GM18511 (cell line): ENCODE measurements at regions not wholly inside any gene's neighbourhood (a gene's known extent, or its start where the extent isn't known, plus 50 kb on each side); places are given as distances from the start of the nearest gene placed in this dataset.

Experiments used
- ATAC-seq: cut with Tn5 transposase; IDR thresholded peaks from one replicate; pipeline ENCODE4 v1.9.1; 2021; ENCODE audit warnings: mild to moderate bottlenecking, moderate library complexity; ENCODE audit not compliant: unreplicated experiment

DNA sequence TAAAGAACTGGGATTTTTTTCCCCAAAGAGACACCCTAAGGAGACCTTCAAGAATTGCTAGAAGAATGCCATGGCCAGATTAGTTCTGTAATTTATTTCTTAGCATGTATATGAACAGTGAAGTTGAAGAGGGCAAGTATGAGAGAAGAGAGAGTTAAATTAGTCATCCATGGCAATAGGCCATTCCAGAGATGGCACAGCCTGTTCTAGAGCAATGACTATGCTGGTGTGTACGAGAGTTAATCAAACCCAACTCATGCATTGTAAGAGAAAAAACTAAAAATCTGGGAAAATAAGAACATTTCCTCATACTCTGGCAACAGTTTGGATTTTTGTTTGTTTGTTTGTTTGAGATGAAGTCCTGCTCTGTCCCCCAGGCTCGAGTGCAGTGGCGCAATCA is 112.1 kb upstream of the PIK3C3 start:
- ATAC-seq, result no peak

DNA sequence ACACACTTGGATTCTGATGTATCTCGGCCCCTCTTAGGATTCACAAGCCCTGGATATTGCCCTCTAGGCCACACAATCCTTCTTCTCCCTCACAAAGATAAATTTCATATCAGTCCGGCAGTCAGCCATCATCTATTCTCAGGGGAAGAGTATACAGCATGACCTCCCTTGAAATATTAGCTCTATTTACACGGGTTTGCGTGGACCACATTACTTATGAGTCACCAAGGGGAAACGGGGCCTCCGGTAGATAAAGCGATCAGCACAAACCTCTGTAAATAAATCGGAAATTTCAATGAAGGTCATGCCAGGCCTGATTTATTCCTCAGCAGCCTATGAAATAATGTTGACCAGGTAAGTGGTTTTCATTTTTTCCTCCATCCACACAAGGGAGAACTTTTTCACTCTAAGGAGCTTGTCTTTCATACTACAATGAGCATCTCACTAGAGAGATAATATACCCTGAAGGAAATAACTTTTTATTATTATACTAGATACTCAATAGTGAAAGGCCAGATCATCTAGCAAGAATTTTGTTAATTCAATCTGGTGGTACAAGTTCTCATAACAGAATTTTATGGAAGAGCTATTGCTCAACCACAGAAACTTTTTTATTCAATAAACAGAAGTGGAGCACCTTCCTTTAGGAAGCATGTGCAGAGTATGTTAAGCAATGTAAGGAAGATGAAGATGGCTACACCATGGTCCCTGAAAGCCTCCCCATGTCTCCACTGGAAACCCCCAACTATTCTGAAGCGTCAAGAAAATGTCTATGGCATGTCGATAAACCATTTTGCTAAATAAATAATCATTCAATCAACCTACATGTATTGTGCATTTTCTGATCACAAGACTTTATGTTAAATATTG is 125.2 kb upstream of the PIK3C3 start:
- ATAC-seq, result no peak

DNA sequence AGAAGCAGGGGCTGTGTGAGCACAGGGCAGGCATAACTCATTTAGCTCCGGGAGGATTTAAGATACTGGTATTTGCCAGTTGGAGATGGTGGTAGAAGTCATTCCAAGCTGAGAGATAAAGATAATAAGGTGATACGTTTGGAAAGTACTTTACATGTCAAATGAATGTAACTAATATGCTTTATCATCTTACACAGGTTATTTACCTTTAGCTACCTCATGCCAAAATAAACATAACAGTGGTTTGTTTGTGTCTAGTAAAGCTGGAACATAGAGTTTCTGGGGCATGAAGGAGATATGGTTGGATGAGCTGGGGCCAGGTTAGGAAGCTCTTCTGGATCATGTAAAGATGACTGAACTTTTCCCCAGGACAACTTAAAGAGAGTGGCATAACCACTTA is 126.9 kb upstream of the PIK3C3 start:
- no peak for ATAC-seq

DNA sequence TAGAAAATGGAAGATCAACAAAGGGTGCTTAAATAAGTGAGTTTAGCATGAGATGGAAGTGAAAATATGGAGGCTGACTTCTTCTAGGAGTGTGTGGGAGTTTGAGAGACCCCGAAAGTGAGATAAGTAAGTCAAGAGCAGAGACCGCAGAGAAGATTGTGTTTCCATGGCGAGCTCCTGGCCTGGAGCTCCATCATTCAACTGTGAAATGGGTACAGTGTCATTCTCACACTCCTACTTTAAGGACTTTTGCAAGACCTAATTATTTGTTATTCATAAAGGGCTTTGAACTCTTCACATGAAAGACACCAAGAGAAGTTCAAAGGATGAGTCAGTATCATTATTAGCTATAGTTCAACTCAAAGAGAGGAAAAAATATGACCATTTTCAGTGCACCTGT is 134.2 kb upstream of the PIK3C3 start:
- no peak for ATAC-seq

DNA sequence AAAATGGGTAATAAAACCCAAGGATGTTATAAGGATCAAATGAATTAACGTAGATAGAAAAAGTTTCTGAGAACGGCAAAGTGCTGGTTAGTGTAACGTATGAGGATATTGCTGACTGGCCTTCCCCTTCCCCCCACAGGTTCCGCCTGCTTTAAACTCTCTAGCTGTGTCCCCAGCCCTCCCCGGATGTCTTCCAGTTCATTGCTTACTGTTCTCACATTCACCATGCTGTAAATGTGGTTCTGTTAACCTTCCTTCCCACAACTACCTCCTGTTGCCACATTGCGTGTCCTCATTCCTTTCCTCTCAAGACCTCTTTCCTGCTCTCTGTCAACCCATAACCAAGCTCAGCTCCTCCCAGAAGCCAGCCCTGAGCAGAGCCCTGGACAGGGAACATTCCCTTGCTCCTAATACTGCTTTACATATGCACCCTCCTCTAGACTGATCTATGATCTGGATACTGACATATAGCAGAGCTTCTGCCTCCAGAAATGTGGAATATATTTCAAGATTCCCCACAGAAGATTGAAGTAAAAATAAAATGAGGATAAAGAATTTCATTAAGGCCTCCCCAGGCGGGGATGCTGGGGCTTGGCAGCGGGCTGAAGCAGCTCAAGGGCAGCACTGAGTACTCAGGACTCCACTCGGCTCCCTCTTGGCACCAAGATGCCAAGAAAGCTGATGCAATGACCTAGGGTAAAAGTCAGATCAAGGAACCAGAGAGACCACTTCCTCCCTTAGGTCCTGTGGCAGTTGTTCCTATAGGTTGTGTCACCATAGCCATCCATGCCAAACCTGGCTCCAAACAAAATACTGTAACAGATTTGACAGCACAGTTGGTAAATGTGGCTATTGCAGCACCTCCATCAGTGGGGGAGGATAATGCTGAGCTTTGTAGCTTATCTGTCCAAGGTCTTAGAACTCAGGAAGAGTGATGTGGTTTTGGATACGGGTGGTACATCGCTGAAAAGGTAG is 136.4 kb upstream of the PIK3C3 start:
- no peak for ATAC-seq

DNA sequence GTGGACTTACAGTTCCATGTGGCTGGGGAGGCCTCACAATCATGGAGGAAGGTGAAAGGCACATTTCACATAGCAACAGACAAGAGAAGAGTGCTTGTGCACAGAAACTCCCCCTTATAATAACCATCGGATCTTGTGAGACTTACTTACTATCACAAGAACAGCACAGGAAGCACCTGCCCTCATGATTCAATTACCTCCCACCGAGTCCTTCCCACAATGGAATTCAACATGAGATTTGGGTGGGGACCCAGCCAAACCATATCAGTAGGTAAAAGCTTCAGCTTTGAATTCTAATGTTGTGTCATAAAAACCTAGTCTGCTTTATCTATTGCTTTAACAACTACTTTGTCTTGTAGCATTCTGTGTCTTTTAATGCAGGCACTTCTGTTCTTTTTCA is 140.4 kb upstream of the PIK3C3 start:
- ATAC-seq, result no peak

DNA sequence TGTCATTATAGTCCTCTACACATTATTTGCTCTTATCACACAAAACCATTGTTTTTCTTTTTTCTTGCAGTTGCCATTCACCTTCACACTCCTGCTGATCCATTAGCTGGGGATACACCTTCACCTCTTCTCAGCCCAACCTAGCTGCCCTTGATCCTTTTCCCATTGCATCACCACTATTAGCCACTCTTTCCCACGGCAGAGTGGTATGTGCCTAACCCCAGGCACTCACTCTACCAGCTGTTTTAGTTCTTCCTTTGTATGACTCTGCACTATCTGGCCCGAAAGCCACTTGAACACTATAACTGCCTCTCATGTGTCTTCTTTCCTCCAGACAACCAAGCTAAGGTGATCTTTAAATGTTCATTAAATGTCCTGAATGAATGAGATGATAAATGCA is 145.4 kb upstream of the PIK3C3 start:
- no peak for ATAC-seq

DNA sequence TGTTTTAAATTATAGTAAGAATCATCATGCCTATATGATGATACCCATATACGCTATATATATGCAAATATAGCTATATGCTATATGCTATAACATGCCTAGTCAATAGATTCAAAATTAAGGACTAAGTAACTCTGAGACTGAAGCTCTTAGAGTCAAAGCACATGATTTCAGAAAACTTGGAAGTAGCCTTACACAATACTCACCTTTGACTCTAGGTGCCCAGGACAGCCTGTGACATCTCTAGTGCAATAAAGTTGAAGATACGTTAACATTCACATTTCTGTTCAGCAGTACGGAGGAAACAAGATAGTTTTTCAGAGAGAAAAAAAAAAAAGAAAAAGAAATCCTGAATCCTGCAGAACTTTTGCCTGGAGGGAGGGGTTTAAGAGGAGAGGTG is 149.7 kb upstream of the PIK3C3 start:
- no peak for ATAC-seq

DNA sequence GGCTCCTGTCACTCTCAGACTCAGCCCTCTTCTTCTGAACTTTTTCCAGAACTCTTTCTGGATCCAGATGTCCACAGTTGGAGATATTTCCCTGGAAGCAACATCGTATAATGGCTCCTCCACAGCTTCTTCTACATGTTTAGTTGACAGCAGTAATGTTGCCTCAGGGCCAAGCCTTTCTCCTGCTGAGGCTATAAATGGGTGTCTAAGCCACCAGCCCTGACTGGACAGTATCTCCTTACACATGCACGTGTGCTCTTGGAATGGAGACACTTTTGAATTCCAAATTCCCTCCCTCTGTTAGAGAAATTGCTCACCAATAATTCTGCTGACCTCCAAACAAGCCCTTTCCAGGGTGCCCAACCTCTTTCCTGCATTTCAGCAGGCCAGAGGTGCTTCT is 156.2 kb upstream of the PIK3C3 start:
- no peak for ATAC-seq

DNA sequence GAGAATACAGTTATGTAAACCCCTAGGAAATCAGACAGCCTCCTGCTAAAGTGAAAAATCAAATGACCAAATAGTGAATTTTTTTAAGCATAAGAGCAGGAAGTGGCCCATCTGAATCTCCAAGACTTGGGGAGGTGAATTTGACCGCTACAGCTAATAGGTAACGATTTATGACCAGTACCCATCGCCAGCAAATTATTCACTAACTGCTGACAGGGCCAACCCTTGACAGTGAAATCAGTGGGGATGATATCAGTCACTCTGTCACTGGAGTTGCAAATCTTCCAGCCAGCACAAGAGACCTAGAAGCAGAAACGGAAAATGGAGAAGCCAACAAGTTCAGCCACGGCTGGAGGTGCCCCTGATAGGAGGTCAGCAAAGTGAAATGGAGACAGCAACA is 164.3 kb upstream of the PIK3C3 start:
- ATAC-seq, result no peak

DNA sequence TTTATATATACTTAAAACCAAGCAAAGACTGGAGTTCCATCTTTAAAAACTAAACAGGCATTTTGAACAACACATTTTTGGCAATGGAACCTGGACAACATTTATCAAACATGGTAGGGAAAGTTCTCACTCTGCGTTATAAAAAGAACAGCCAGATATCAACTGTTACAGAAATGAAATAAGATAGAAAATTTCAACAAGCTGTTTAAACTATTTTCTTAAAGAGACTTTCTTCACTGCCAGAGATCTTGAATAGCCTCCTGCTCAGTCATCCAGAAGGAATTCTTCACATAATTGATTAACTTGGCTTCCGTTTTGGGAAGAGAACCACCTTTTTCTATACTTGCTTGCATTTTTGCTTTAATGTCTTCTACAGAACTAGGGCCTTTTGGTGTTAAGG is 166.0 kb upstream of the PIK3C3 start:
- ATAC-seq, result no peak

DNA sequence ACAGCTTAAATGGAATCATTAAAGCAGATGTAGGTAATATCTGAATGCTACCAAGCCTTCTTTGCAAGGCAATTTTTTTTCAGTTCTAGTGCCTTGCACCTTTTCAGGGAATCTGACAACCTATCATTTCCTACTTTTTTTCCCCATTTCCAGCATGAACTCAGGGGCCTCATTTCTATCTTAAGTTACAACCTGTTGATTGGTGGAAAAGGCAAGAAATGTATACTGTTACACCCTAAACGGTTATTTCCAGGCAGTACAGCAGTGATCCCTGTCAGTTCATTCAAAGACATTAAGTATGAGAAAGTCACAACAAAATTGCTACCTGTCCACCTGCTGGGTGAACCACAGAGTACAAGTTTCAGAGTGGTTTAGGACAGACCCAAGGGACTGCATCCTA is 171.2 kb upstream of the PIK3C3 start:
- ATAC-seq, result no peak

DNA sequence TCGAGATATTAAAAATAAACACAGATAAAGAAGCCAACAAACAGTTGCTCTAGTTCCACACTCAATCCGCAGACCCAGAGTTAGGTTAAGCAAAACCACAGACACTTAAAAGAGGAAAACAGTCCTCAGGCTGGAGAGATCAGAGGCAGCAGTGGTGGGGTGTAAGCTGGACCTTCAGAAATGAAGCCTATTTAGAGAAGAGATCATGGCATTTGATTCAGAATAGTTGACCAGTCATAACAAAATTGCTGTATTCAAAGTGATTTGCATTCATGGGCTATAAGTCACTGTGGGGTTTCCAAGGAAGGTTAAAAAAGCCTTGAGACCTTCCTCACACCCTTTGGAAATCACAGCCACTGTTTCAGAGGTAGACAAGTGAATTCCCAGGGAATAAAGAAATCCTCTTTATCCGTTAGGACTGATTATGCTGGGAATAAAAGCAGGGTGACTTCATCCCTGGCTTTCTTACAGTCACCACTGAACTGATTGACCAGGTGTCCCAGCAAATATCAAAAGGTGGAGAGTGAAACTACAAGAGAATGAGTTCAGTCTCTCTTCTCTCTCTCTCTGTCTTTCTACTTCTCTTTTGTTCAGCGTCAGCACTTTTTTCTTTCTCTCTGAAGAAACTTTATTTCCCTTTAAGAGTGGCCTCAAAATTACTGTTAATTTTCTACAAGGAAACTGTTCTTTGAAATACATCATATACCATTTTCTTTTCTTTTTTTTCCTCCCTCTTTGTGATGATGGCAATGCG is 171.8 kb upstream of the PIK3C3 start:
- no peak for ATAC-seq

DNA sequence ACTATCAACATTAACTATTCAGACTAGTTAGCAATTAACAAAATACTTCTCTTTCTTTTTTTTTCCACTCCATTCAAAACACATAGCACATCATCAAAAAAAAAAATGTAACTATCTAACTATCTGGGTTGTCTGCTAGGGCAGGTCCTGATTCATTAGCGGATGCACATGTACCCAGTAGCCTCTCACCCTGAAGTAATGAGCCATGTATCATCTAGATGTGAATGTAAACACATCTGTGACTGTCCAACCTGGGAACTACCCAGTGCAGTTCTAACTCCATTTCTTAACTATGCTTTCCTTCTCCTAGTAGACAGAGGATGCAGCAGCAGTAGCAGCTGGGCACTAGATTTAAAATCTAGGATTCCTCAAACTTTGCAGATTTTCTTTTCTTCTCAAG is 183.1 kb upstream of the PIK3C3 start:
- no peak for ATAC-seq

DNA sequence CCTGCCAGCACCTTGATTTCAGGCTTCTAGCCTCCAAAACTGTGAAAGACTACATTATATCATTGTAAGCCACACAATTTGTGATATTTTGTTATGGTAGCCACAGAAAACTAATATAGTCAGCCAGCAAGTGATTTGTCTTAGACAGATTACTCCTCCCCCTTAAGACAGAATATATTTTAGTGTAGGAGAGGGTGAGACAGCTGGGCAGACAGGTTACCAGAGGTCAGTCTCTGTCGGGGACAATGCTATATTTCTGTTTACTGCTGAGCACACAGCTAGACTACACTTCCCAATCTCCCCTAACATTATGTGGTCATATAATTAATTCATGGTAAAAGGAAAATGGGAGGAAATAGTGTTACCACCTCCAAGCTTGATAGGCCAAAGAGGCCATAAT is 185.8 kb upstream of the PIK3C3 start:
- no peak for ATAC-seq

DNA sequence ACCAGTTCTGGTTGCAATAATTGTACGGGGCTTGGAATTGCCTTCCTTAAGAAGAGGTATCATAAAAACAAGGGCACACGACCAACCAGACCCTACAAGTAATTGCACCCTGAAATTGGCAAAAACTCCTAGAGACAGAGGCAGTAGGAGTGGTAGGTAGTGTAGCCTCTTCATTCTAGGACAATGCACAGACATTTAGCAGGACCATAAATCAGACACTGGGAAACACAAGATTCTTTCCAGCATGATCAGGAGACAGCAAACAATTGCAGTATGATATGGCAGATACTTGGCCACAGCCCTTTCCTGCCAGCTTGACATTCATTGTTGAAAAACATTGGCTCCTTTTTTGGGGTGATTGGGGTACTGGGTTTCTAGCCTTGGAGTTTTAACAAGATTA is 186.6 kb upstream of the PIK3C3 start:
- ATAC-seq, result no peak

DNA sequence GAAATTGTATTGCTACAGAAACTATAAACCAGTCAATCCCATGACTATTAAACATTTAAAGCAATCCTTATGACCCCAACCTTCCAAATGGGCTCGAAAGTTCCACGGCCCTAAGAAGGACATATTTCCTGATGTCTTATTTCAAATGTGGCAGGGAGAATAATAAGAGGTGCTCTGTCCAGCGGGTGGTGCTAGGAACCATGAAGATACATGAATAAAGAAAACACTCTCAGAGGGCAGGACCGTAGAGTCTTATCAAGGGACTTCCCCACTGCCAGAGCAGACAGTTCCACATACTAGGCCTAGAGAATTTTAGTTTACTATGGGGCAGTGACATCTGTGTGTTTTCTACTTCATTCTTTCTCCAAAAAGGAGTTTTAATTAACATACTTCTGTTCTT is 187.1 kb upstream of the PIK3C3 start:
- no peak for ATAC-seq

DNA sequence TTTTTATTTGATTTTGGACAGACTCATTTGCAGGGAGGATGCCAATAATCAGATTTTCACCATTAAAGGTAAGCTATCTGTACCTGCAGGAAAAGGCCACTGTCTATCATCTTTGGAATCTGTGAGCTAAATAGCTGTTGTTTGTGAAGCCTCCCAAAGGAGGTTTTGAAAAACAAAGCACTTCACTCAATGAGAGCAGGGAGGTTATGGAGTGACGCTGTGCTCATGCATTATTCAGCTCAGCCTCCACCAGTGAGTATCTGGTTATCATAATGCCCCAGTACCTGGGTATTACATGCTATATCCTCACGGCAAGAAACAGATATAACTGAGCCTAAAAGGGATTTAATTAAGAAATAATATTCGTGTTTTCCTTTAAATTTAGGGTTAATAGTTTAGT is 189.6 kb upstream of the PIK3C3 start:
- no peak for ATAC-seq

DNA sequence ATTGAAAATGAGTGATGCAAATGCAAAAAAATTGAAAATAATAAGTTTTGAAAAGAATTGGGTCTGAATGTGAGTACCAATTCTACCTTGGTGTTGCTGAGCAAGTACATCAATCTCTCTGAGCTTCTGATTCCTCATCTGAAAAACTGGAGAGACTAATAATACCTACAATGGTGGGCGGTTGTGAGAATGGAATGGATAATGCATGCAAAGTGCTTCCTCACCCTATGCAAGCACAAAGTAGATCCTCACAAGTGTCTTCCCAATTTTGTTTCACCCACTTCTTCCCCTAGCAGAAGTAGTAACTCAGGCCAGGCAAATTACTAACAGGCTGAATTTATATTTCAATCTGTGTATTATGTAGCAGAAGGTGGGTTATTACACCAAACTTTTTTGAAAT is 191.7 kb upstream of the PIK3C3 start:
- no peak for ATAC-seq

DNA sequence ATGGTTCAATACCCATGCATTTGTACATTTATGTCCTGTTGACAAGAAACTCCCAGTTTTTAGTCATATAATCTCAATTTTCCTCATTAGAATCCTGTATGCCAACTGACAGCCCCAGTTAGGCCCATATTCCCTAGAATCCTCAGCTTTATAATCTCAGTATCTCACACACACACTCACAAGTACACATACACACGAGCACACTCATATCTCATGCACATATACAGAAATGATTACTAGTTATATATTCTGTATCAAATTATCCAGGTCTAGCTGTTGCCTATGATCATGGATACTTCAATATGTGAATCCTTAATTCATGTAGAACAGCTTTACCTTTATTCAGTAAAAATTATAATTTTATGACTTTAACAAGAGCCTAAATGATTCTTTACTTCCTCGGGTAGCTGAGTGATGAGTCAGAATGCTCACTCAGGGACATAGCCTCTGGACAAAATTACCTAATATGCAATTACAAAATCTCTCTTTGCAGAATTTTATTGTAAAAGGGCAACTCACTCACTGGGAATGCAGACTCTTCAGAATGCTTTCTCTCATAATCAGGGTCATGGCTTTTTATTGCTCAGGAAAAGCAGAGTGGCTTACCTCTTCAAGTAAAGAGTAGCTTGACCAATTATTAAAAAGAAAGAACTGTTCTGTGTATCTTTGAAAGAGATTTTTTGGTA is 193.6 kb upstream of the PIK3C3 start:
- no peak for ATAC-seq

DNA sequence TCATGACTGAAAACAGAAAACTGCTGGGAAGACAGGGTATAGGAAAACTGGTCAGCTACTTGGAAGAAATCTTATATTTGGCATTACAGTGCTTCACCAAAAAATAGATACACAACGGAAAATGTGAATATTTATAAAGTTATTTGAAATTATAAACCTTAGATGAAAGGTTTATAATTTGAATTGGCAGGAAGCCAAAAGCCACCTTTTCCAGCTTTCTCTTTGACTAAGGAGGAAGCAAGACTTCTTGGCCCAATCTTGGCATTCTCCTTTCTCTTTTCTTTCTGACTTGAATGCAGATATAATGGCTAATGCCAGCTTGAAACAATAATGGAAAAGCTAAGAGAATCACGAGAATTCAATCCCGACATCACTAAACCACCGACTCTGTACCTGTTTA is 196.5 kb upstream of the PIK3C3 start:
- ATAC-seq, result no peak
